NCI-H2107 treated with DMSO at 0.1 percent for 48 hours (cell line): ENCODE measurements at regions not wholly inside any gene's neighbourhood (a gene's known extent, or its start where the extent isn't known, plus 50 kb on each side); places are given as distances from the start of the nearest gene placed in this dataset.

Experiments used
- DNase-seq: peaks from one replicate; lab custom pipeline; 2025; ENCODE audit not compliant: unreplicated experiment; lab: John Stamatoyannopoulos, UW

DNA sequence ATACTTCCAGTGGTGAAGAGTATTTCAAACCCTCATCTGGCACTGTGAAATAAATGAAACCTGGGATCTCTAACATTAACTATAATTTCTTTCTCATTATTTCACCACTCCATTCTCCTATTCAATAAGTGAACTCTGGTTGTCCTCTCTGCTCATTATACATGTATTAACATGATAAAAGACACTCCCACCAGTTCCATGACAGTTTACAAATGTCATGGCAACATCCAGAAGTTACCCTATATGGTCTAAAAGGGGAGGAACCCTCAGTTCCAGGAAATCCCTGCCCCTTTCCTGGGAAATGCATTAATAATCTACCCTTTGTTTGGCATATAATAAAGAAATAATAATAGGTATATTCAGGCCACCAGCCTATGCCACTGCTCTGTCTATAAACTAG is 62.7 kb upstream of the BRINP3 start:
- DNase-seq = no peak

- DNase-seq = no peak
Measured at GRCh38 chr1:190551638-190552037, 74.0 kb upstream of the BRINP3 start.

DNA sequence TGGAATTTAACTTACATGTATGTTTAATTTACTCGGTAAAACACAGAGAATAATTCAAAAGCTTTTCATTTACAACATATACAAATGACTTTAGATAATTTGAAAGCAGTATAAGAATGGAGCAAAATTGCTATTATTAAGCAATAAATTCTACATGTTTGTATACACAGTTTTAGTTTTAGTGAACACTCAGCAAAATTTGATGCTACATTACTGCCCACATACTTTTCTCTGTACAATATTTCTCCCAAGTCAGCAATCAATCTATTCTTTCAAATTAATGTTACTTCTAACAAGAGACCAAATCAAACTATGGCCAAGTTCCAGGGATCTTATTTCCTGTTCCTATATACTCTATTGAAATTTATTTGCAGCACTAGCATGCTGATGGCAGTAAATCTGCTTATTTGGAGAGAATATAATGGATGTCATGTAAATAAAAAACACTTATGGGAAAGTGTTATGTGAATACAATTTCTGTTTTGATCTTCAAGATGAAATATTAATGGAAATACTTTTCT is 82.6 kb upstream of the BRINP3 start:
- DNase-seq = no peak

- DNase-seq = no peak
Measured at GRCh38 chr1:190563230-190563629, 85.6 kb upstream of the BRINP3 start.

- DNase-seq = no peak
Measured at GRCh38 chr1:190564117-190564516, 86.5 kb upstream of the BRINP3 start.

DNA sequence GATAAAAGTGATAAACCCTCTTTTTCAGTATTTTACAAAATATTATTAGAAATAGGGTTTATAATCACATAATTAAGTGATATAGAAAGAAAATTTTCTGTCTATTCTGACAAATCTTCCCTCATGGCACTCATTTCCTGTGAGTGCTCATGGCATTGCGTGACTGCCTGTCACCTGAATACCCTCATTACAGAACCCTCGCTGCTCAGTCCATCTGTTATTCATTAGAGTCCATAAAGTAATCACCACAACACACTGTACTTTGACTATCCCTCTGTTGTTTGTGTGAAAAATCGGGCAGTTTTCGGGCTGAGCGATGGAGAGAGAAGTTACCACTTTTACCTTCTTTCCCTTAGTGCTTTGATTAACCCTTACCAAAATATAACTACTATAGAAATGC is 100.4 kb upstream of the BRINP3 start:
- DNase-seq = no peak

GRCh38 chr1:190578526-190578925 is 100.9 kb upstream of the BRINP3 start:
- DNase-seq = no peak

DNA sequence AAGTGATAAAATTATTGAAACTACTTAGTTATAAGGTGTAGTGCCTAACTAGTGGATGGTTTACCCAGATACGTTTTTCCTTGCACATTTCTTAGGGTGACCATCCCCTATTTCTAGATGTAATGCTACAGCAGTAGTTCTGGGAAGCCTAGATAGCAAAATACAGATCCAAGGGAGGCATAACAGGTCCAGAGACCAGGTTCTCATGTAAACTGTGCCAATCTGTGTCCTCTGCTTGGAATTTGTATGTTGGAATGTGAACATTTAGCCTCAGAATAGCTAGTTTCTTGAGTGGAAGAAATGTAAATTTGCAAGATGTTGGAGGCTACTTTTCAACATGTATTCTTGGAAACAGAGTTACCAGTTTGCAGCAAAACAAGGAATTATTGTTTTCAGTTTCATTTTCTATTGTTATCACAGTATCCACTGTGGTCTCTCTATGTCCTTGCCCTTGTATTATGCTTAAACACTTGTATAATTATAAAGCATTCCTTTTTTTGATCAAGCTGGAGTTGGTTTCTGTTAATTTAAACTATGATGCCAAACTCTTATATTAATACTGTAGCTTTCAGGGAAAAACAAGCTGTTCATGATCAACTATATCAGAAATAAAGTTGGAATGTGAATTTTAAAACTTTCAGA is 102.0 kb upstream of the BRINP3 start:
- no peak for DNase-seq

DNA sequence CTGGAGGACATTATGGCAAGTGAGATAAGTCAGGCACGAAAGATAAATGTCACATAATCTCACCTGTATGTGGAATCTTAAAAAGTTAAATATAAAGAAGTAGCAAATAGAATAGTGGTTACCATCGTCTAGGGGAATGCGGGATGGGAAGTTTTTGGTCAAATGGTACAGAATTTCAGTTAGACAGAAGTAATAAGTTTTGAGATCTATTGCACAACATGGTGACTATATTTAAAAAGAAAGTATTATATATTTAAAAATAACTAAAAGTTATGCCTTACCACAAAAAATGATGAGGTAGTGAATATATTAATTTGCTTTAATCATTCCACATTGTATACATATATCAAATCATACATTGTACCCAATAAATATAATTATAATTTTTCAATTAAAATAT is 106.2 kb upstream of the BRINP3 start:
- no peak for DNase-seq

DNA sequence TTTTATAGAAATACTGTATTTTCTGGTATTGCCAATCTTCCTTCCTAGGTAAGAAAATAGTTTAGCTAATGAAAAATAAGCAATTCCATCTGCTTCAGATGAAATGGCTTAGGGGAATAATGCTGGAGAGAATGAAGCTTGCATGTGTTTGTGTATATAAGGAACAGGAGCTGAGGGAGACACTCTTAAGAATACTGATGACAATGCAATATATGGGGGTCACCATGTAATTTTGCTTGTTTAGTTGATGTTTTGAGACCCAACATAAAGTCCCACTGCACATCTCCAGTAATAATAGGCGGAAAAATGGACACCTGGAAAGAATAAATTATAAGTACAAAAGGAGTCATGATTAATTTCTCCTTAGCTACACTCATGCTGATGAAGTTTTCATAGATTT is 110.8 kb upstream of the BRINP3 start:
- DNase-seq = no peak

DNA sequence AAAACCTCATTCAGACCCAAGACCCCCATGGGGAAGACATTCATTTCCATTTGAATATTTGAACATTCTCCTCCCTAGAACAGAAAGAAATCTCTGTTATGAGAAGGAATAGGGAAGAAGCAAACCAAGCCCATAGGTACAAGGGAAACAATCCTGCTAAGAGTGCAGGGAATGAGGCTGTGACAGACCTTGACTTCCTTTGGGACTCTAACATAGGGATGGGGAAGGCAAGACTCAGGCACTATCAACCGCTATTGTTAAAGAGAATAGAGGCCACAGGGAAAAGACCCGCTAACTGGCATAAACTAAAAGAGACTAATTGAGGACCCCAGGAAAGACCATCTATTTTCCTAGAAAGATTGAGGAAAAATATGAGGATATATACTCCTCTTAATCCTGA is 117.8 kb upstream of the BRINP3 start:
- no peak for DNase-seq

- no peak for DNase-seq
Measured at GRCh38 chr1:190597294-190597693, 119.6 kb upstream of the BRINP3 start.

DNA sequence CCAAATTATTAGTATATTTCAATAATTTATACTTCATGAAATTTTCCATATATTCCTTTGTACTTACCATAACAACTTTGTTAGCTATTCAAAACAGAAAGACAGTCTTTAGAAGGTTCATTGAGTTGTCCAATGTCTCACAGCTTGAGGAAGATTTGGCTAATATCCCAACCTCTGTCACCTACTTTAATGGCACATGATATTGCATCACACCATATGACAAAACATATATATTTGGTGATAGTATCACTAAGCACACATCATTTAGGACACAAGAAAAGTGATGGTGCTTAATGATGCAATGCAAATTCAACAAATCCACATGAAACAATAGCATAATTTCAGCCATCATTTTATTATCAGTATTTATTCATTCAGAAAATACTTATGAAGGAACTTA is 122.0 kb upstream of the BRINP3 start:
- no peak for DNase-seq

DNA sequence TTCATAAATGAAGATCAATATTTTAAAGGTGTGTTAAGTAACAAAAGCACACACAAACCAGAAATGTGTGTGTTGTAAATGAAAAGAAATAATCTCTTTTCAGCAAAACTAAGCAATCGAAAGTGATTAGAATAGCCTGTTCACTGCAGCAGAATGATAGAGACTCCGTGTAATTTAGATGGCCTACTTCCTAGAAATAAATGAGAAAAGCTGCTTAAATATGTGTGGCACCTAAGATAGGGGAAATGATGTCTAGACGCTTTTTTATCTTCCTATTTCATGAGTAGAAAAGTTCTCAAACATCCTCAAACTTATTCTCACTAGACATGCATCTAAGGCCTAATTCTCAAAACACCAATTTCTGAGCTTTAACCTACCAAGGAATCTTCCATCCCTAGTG is 124.7 kb upstream of the BRINP3 start:
- DNase-seq = no peak

GRCh38 chr1:190608282-190608681 is 130.6 kb upstream of the BRINP3 start:
- DNase-seq = no peak

DNA sequence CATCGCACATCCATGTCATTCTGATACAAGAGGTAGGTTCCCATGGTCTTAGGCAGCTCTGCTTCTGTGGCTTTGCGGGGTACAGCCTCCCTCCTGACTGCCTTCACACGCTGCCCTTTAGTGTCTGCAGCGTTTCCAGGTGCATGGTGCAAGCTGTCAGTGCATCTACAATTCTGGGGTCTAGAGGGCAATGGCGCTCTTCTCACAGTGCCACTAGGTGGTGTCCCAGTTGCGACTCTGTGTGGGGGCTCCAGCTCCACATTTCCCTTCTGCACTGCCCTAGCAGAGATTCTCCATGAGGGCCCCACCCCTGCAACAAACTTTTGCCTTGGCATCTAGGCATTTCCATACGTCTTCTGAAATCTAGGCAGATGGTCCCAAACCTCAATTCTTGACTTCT is 138.2 kb upstream of the BRINP3 start:
- no peak for DNase-seq

DNA sequence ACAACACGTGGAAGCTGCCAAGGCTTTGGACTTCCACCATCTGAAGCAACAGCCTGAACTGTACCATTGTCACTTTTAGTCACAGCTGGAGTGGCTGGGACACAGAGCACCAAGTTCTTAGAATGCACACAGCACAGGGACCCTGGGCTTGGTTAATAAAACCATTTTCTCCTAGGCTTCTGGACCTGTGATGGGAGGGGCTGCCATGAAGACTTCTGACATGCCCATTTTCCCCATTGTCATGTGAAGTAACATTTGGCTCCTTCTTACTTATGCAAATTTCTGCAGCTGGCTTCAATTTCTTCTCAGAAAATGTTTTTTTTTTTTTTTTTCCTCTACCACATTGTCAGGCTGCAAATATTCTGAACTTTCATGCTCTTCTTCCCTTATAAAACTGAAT is 138.6 kb upstream of the BRINP3 start:
- DNase-seq = no peak

GRCh38 chr1:190619724-190620123 is 142.1 kb upstream of the BRINP3 start:
- no peak for DNase-seq

GRCh38 chr1:190633488-190633887 is 155.8 kb upstream of the BRINP3 start:
- DNase-seq = no peak

DNA sequence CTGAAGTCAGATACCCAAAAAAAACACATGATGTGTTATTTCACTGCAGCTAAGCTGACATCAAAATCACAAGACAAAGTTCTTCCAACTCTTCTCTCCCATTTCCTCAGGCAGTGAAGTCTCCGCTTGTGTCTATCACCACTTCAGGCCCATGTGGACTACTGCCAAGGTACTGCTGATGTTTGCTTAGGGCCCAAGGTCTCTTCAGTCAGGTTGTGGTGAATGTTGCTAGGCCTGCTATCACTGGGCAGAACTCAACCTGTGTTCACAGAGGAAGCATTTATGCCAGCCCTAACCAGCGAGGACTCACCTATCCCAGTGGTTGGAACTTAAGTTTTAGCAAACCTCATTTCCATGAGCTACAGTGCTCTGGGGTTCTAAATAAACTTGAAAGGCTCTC is 156.5 kb upstream of the BRINP3 start:
- no peak for DNase-seq

GRCh38 chr1:190649553-190649952 is 171.9 kb upstream of the BRINP3 start:
- no peak for DNase-seq

- no peak for DNase-seq
Measured at GRCh38 chr1:190658907-190659306, 181.2 kb upstream of the BRINP3 start.

DNA sequence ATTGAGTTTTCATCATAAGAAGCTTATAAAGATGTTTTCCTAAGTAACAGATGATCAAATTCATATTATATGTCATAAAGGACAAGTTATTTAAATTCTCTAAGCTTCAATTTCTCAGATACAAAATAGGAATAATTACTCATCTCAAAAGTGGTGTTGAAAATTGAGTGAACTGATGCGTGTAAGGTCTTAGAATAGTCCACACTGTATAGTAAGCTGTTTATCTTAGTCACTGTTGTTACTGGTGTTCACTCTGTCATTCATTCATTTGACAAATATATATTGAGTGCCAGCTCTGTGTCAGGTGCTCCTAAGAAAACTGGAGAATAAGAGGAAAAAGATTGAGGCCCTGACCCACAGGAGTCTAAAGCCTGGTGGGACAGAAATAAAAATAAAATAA is 186.3 kb upstream of the BRINP3 start:
- DNase-seq = no peak
